ENCODE measurements at regions not wholly inside any gene's neighbourhood (a gene's known extent, or its start where the extent isn't known, plus 50 kb on each side); places are given as distances from the start of the nearest gene placed in this dataset.

DNA sequence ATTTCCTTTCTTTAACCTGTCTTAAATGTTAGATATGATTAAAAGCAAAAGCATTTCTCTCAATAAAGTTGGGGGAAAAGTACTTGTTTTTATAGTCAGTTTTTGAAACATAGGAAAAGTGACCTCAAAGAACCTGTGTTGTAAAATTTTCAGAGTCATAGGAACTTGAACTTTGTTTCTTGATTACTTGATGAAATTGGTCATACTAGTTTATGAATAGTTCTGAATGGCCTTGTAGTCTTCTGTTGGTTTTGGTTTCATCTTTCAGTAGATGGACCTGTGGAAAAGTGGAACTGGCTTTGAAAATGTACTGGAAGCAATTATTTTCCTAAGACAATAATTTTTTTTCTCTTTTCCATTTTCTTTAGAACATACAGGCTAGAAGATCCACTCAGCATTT is 222.2 kb upstream of the NUDT6 start:
- H3K27ac ChIP-seq (ENCODE audit: low read depth in 1 of 2, low read length in 2 of 2), result no peak overlapping the region
- POLR2A ChIA-PET, result no interaction called here
- Mint-ChIP-seq H3K4me1 (ENCODE audit: low read depth) (no peaks in the 10 kb centered on the region), H3K4me3 (no peak overlapping the region), H3K9me3 (peaks cover 2% of the 10 kb centered on the region), H3K36me3 (ENCODE audit: low read depth) (peaks cover 32% of the 10 kb centered on the region), H3K27me3 (no peaks in the 10 kb centered on the region), H3K27ac (no peak overlapping the region)
- no peak for DNase-seq
- H3K27me3 ChIP-seq (ENCODE audit: control insufficient read depth in 1 of 2, insufficient read depth in 2 of 2, low read length in 2 of 2), result no peaks in the 10 kb centered on the region
- intact Hi-C loops (cut with DNase I, micrococcal nuclease), result no loop called here
- H3K4me3 ChIP-seq (ENCODE audit: low read length), result no peak overlapping the region
- no peaks in the 10 kb centered on the region for H3K4me1 ChIP-seq (ENCODE audit: insufficient read depth, low read length)
- no peak for ATAC-seq (ENCODE audit: poor library complexity)
- CTCF ChIA-PET, result interaction anchor here (1.1 kb wide), 1 partner anchor 31 kb away, joined by 3 read pairs; no protein-coding TSS in a partner anchor
- TF ChIP-seq, protein P1, sequence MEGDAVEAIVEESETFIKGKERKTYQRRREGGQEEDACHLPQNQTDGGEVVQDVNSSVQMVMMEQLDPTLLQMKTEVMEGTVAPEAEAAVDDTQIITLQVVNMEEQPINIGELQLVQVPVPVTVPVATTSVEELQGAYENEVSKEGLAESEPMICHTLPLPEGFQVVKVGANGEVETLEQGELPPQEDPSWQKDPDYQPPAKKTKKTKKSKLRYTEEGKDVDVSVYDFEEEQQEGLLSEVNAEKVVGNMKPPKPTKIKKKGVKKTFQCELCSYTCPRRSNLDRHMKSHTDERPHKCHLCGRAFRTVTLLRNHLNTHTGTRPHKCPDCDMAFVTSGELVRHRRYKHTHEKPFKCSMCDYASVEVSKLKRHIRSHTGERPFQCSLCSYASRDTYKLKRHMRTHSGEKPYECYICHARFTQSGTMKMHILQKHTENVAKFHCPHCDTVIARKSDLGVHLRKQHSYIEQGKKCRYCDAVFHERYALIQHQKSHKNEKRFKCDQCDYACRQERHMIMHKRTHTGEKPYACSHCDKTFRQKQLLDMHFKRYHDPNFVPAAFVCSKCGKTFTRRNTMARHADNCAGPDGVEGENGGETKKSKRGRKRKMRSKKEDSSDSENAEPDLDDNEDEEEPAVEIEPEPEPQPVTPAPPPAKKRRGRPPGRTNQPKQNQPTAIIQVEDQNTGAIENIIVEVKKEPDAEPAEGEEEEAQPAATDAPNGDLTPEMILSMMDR (IDR thresholded peaks at IDR 0.05), result no peak
- H3K9me3 ChIP-seq (ENCODE audit: control insufficient read depth in 1 of 2, insufficient read depth in 1 of 2, low read length in 2 of 2), result peaks cover 0 to 3% of the 10 kb centered on the region in 2 experiments
- H3K36me3 ChIP-seq (ENCODE audit: insufficient read depth, low read length), result no peaks in the 10 kb centered on the region

DNA sequence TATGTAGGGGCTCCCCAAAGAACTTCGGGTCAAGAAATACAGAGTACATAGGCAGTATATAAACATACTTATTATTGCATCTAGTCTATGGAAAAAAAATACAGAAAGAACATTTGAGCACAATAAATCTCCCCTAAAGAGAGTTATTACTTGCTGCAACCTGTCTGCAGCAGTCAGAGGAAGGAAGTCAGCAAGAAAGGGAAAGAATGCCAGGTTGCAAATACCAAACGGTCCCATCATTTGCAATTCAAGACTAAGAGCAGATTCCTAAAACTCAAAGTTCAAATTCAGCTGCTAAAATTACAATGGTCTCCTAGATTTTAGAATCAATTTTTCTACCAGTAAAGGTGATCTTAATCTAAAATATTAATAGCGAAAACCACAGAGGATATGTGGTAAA is 236.2 kb upstream of the NUDT6 start:
- CTCF ChIA-PET, result no interaction called here
- TF ChIP-seq, protein P1 (IDR thresholded peaks at IDR 0.05), result no peak
- Mint-ChIP-seq H3K27me3 (no peaks in the 10 kb centered on the region), H3K36me3 (ENCODE audit: low read depth) (peaks cover 9% of the 10 kb centered on the region), H3K4me3 (no peak overlapping the region), H3K4me1 (ENCODE audit: low read depth) (no peaks in the 10 kb centered on the region), H3K27ac (no peak overlapping the region), H3K9me3 (no peaks in the 10 kb centered on the region)
- ATAC-seq (ENCODE audit: poor library complexity) (no peak), DNase-seq (no peak)
- POLR2A ChIA-PET, result no interaction called here
- Histone ChIP-seq H3K4me3 (ENCODE audit: low read length) (no peak overlapping the region), H3K27me3 (ENCODE audit: control insufficient read depth in 1 of 2, insufficient read depth in 2 of 2, low read length in 2 of 2) (no peaks in the 10 kb centered on the region), H3K4me1 (ENCODE audit: insufficient read depth, low read length) (no peaks in the 10 kb centered on the region), H3K9me3 (ENCODE audit: control insufficient read depth in 1 of 2, insufficient read depth in 1 of 2, low read length in 2 of 2) (no peaks in the 10 kb centered on the region), H3K27ac (ENCODE audit: low read depth in 1 of 2, low read length in 2 of 2) (no peak overlapping the region), H3K36me3 (ENCODE audit: insufficient read depth, low read length) (no peaks in the 10 kb centered on the region)
- intact Hi-C loops (cut with DNase I, micrococcal nuclease), result no loop called here

DNA sequence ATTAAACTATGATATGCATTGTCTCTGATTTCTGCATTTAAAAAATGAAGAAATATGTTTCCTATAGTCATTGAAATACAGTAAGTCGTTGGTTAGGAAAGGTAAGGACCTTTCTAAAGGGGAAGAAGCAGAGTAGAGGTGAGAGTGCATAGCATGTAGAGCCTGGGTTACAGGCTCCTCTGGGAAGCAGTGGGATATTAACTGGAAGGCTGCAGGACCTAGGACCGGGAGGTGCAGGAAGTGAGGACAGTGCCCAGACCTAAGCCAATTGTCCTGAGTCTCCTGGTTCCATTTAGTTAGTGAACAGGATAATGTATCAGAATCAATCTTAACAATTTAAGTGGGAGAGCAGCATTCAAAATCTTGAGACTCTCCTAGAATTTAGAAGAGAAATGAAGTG is 237.1 kb upstream of the NUDT6 start:
- Mint-ChIP-seq H3K9me3 (no peaks in the 10 kb centered on the region), H3K4me3 (no peak overlapping the region), H3K36me3 (ENCODE audit: low read depth) (peaks cover 9% of the 10 kb centered on the region), H3K4me1 (ENCODE audit: low read depth) (no peaks in the 10 kb centered on the region), H3K27ac (no peak overlapping the region), H3K27me3 (no peaks in the 10 kb centered on the region)
- Histone ChIP-seq H3K27me3 (ENCODE audit: control insufficient read depth in 1 of 2, insufficient read depth in 2 of 2, low read length in 2 of 2) (no peaks in the 10 kb centered on the region), H3K36me3 (ENCODE audit: insufficient read depth, low read length) (no peaks in the 10 kb centered on the region), H3K9me3 (ENCODE audit: control insufficient read depth in 1 of 2, insufficient read depth in 1 of 2, low read length in 2 of 2) (no peaks in the 10 kb centered on the region), H3K4me1 (ENCODE audit: insufficient read depth, low read length) (no peaks in the 10 kb centered on the region), H3K27ac (ENCODE audit: low read depth in 1 of 2, low read length in 2 of 2) (no peak overlapping the region), H3K4me3 (ENCODE audit: low read length) (no peak overlapping the region)
- no peak for DNase-seq
- TF ChIP-seq, protein P1 (IDR thresholded peaks at IDR 0.05), result no peak
- intact Hi-C loops (cut with DNase I, micrococcal nuclease), result no loop called here
- ChIA-PET CTCF (no interaction called here), POLR2A (no interaction called here)
- no peak for ATAC-seq (ENCODE audit: poor library complexity)
